ENCODE measurements at regions not wholly inside any gene's neighbourhood (a gene's known extent, or its start where the extent isn't known, plus 50 kb on each side); places are given as distances from the start of the nearest gene placed in this dataset.

DNA sequence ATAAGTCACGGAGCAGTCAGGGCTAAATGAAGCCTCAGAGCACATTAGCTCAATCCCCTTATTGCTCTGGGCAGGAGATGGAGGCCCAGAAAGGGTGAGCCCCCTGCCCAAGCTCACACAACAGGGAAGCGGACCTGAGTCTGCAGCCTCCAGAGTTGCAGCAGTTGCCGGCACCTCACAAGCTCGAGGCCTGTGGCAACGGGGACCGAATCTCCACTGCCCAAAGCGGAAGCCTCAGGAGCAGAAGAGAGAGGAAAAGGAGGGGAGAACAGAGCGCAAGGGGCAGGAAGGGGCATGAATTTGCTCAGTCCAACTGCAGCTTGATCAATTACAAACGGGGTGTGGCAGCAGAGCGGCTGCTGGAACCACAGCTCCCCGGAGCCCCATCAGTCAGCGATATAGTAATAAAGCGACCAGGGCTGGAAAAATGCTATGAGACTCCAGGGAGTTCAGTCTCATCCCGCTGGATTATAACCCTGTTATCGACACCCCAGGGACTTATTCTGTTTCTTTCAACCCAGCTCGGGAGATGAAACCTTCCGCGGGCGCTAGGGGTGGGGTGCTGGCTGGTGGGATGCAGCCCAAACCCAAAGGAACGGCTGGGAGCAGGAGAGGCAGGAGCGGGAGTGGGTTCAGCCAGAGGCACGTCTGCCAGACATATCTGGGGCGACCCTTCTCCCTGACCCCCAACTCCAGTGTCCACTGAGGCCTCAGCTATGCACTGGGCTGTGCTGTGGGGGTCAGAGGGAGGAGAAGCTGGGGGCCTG, 219.7 kb upstream of the LINGO1 start (continued):
- TF ChIP-seq FOSL1 (IDR thresholded peaks at IDR 0.05; ENCODE audit: insufficient read depth, low read depth, low read length) (no peak), GTF2F1 (IDR thresholded peaks at IDR 0.05; ENCODE audit: borderline replicate concordance, low read depth, low read length) (no peak), SAP30 (IDR thresholded peaks at IDR 0.05; ENCODE audit: insufficient read depth, insufficient replicate concordance, low read length) (no peak)

Measured in H1 (cell line).